ENCODE measurements at regions not wholly inside any gene's neighbourhood (a gene's known extent, or its start where the extent isn't known, plus 50 kb on each side); places are given as distances from the start of the nearest gene placed in this dataset.
"Not testable (repeated sequence)": the region's sequence is repeated elsewhere in the genome, so short reads cannot be mapped to it uniquely, and the experiment has no call there.

GRCh38 chr13:54268013-54268695 is 1239.5 kb downstream of the OLFM4 start:
- TF ChIP-seq, protein P1, sequence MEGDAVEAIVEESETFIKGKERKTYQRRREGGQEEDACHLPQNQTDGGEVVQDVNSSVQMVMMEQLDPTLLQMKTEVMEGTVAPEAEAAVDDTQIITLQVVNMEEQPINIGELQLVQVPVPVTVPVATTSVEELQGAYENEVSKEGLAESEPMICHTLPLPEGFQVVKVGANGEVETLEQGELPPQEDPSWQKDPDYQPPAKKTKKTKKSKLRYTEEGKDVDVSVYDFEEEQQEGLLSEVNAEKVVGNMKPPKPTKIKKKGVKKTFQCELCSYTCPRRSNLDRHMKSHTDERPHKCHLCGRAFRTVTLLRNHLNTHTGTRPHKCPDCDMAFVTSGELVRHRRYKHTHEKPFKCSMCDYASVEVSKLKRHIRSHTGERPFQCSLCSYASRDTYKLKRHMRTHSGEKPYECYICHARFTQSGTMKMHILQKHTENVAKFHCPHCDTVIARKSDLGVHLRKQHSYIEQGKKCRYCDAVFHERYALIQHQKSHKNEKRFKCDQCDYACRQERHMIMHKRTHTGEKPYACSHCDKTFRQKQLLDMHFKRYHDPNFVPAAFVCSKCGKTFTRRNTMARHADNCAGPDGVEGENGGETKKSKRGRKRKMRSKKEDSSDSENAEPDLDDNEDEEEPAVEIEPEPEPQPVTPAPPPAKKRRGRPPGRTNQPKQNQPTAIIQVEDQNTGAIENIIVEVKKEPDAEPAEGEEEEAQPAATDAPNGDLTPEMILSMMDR (IDR thresholded peaks at IDR 0.05 in 8 of 11, conservative IDR thresholded peaks at IDR 0.05 in 3 of 11) = not testable (repeated sequence)
- TF ChIP-seq POLR2AphosphoS5, POLR2A (IDR thresholded peaks at IDR 0.05): not testable (repeated sequence)

Measured in spleen (tissue), 7 donors.